Peyer's patch (tissue), 4 donors: ENCODE measurements at regions not wholly inside any gene's neighbourhood (a gene's known extent, or its start where the extent isn't known, plus 50 kb on each side); places are given as distances from the start of the nearest gene placed in this dataset.

Experiments used
- CTCF ChIP-seq, 6 experiments: fragments of 450-650 bp in 4 of 6; fragments of 200-600 bp in 2 of 6; sonication (generic) in 1 of 6; IDR thresholded peaks; one replicate each; pipeline ENCODE4 v1.5.1; 2017 to 2019; ENCODE audit warnings: antibody characterized with exemption in 6 of 6, mild to moderate bottlenecking in 3 of 6, moderate library complexity in 1 of 6
- POLR2A ChIP-seq, 2 donors: fragments of 450-650 bp; IDR thresholded peaks; one replicate each; pipeline ENCODE4 v1.5.1; 2017; ENCODE audit warnings: antibody characterized with exemption in 2 of 2, mild to moderate bottlenecking in 2 of 2, moderate library complexity in 2 of 2

DNA sequence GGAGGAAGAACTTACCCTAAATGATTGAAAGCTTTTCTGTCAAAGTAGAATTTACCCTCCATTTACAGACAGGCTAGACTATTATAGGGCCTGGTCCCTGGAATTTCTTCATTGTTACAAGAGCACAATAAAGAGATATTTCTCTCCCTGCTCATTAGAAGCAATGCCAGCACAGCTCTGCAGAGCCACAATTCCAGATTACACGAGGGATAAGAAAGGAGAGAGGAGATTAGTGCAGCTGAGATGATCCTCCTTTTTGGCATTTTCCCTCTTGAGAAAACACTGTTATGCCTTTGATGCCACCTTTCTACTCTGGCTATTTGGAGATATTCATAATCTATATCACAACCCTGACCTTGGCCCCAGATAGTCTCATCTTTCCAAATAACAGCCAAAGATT lies 1119.5 kb upstream of the TMPRSS15 start:
- TF ChIP-seq CTCF (IDR thresholded peaks at IDR 0.05) (no peak), POLR2A (IDR thresholded peaks at IDR 0.05) (no peak)
